ENCODE measurements at regions not wholly inside any gene's neighbourhood (a gene's known extent, or its start where the extent isn't known, plus 50 kb on each side); places are given as distances from the start of the nearest gene placed in this dataset.
"Not testable (repeated sequence)": the region's sequence is repeated elsewhere in the genome, so short reads cannot be mapped to it uniquely, and the experiment has no call there.

DNA sequence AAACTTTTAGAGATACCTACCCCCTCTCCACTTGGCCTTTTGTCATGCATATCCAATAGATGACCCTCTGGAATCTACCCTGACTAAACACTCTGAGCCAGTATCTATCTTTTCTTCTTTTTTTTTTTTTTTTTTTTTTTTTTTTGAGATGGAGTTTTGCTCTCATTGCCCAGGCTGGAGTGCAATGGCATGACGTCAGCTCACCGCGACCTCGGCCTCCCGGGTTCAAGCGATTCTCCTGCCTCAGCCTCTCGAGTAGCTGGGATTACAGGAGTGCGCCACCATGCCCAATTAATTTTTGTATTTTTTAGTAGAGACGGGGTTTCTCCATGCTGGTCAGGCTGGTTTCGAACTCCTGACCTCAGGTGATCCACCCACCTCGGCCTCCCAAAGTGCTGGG lies 50.8 kb upstream of the GRIN2B start:
- DNase-seq = not testable (repeated sequence)

DNA sequence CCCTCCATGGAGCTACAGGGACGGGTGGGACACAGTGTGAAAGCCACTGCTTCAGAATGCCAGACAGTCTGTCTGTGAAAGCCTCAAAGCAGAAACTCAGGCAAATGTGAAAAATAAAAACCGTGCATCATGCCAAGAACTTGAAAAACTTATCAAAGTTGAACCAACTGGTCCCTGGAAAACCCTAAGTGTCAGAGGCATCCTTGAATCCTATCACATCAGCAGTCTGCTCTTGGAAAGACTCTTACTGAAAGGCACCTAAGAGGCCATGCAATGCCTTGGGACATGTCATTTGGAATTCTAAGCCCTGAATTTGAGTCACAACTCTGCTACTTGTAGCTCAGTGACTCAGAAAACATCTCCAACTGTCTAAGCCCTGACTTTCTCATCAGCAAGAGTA lies 62.4 kb upstream of the GRIN2B start:
- DNase-seq = no peak

DNA sequence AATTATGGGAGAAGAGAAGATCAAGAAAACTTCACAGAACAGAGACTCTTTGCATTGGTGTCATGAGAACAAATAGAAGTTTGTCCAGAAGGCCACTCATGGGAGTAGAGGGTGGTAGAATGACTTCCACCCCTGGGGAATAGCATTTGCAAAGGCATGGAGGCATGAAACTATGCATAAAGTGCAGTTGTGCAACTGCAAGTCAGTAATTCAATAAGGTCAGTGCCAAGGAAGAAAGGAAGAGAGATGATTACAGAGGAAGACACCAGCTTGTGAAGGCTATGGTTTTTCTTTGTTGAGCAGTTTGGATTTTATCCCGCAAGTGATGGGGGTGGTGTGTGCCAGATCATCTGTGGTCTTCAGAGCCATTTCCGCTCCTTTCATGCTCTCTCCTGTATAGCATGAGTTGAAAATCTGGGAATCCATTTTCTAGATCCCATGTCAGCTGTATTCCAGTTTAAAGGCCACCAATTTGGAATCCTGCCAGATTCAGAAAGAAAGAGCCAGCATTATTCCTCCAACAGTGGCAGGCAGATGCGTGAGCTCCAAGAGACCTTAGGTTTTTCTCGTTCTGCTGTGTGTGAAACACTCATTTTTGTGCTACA lies 67.6 kb upstream of the GRIN2B start:
- no peak for DNase-seq

DNA sequence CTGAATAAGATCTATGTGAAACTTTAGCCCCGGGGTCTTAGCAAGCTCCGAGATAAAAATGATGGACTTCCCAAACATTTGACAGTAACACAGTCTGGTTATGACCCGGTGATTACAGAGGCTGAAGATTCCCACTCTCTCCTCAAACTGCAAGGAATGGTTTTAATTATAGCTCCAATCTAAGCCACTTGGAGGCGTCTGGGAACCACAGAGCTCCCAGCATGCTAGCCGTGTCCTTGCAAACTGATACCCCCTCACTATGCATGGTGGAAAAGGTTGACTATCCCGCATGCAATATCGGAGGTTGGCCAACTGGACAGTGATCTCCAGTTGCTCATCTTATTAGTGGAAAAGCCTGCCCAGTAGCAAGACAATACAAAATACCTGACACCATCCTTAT lies 76.5 kb upstream of the GRIN2B start:
- no peak for DNase-seq

DNA sequence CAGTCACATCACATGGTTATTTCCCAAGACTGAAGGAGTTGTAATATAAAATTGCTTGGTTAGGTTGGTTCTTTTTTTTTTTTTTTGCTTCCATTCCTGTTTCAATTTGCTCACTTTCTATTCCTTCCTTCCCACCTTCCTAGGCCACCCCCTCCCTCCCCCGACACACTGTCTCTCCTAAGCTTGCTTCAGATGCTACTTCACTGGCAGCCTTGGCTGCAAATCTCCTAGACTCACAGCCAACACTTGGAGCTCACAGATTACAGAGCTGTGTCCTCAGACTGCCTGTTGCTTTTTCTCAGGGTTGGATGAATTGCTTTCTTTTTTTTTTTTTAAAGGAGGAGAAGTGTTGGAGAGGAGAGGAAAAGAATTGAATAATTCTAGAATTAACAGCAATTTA lies 77.3 kb upstream of the GRIN2B start:
- no peak for DNase-seq

DNA sequence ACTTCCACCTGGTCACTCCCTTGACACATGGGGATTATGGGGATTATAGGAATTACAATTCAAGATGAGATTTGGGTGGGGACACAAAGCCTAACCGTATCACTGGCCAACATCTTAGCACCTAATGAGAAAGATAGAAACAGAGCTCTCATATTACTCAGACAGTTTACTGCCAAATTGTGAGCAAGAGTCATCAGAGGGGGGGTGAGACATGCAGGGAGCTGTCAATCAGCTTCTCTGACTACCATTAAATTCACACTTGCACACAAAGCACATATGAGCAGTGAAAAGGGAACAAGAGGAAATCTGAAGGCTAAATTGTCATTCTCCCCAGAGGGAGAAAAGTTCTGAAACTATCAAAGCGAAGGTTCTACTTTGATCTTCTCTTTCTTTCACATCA lies 78.1 kb upstream of the GRIN2B start:
- DNase-seq = no peak

DNA sequence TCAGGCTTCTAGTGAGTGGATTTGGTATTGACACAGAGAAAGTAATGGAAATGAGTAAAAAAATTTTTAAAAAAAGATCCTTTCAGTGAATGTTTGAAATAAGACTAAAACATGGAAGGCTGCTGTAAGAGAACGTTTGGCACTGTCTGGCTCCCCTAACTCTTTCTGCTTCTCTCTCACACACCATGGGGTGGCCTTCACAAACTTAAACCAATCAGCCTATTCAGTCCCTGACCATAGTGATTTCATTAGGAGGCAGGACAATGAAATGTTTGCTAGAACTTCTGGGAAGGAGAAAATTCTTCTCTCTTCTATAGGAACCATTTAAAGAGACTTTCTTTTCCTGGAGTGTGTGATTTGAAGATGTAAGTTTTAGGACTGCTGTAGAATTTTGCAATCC lies 84.2 kb upstream of the GRIN2B start:
- no peak for DNase-seq

DNA sequence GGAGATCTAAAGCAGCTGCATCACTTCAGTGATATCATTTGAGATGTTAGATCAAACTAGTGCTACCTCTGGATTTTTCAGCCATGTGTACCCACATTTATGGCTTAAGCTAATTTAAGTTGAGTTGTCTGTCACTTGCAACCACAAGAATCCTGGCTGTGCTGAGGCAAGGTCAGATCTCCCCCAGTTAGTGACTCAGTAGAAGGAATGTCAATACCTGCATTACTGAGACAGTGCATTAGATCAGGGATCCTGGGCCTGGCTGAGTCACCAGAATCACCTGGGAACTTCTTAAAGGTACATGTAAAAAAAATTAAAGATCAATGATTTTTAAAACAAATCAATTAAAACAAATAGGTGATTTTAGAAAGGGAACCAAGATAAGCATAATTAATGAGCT lies 84.6 kb upstream of the GRIN2B start:
- DNase-seq = no peak

DNA sequence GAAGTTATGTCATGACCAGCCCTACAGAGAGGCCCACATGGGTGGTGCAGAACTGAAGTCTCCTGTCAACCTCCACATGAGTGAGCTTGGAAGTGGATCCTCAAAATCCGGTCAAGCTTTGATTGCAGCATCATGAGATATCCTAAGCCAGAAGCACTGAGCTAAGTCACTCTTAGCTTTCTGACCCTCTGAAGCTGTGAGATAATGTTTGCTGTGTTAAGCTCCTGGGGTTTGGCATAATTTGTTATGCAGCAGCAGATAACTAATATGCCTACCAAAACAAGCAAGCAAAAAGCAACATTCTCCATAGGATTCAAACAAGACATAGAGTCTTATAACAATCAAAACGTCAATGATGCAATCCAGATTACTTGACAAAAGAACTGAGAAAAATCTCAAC lies 87.6 kb upstream of the GRIN2B start:
- DNase-seq = no peak

DNA sequence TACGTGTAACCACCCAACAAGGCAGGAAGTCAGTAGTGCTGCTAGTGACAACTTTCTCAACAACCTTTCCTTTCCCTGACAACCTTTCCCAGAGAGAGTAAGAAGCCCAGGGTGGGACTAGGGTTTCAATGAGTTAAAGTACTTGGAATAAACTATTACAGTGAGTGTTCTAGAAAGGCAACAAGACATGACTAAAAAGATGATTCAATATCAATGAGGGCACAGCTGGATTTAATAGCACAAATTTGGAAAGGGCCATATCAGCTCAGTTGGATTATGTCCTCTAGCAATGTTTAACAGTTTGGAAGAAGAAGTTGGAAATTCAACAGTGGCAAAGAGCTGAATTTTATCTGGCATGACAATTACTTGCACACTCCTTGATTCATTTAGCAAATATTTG lies 90.4 kb upstream of the GRIN2B start:
- DNase-seq = no peak

DNA sequence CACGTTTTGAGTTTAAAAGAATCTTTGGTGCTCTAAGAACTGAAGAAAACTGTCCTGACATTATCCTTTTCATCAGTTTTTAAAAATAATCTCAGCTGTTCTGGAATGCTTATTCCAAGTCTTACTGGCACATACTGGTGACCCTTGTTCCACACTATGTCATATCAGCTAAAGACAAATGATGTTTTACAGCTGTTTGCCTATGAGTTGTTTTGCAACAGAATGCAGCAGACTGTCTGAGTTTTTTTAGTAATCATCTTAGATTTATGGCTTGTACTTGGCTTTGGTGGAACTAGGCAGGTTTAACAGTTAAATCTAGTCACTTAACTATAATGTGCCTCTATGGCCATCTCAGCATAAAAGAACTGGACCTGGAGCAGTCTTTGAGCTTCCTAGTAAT lies 91.6 kb upstream of the GRIN2B start:
- DNase-seq = no peak

DNA sequence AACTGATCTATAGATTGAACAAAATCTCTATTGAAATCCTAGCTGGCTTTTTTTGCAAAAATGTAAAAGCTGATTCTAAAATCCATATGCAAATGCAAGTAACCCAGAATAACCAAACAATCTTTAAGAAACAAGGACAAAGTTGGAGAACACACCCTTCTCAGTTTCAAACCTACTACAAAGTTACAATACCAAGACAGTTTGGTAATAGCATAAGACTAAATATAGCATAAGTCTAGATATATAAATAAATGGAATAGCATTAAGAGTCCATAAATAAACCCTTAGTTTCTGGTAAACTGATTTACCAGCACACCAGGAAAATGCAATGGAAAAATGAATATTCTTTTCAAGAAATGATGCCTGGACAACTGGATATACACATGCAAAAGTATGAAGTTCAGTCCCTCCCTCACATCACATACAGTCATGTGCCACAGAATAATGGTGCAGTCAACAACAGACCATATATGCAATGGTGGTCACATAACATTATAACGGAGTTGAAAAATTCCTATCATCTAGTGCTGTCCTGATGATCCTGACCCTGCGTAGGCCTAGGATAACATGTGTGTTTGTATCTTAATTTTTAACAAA lies 94.5 kb upstream of the GRIN2B start:
- DNase-seq = no peak

DNA sequence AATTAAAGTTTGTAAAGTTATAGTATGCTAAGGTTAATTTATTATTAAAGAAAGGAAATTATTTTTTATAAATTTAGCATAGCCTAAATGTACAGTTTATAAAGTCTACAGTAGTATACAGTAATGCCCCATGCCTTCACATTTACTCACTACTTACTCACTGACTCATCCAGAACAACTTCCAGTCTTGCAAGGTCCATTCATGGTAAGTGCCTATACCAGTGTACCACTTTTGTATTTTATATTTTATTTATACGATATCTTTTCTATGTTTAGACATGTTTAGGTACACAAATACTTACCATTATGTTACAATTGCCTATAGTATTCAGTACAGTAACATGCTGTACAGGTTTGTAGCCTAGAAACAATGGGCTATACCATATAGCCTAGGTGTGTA lies 95.1 kb upstream of the GRIN2B start:
- no peak for DNase-seq

DNA sequence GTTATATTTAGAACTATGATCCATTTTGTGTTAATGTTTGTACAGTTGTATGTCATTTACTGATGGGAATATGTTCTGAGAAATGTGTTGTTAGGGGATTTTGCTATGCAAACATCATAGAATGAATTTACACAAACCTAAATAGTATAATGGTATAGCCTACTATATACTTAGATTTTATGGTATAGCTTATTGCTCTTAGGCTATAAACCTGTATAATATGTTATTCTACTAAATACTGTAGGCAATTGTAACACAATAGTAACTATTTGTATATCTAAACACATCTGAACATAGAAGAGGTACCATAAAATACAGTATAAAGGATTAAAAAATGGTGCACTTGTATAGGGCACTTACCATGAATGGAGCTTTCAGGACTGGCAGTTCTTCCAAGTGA lies 105.4 kb upstream of the GRIN2B start:
- no peak for DNase-seq

DNA sequence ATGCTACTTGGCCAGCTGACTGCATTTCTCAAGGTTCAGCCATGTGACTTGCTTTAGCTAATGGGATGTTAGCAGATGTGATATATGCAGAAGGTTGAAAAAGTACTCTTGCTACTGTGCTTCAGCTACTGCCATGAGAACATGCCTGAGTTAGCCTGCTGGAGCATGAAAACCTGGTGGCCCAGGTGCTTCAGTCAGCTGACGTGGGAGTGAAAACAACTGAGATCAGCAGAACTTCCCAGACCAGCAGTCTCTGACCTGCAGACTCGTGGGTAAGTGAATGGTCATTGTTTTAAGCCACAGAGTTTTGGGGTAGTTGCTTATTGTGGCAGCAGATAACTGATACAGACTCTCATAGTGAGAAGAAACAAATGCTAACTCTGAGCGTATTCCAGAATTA lies 118.6 kb upstream of the GRIN2B start:
- DNase-seq = no peak

DNA sequence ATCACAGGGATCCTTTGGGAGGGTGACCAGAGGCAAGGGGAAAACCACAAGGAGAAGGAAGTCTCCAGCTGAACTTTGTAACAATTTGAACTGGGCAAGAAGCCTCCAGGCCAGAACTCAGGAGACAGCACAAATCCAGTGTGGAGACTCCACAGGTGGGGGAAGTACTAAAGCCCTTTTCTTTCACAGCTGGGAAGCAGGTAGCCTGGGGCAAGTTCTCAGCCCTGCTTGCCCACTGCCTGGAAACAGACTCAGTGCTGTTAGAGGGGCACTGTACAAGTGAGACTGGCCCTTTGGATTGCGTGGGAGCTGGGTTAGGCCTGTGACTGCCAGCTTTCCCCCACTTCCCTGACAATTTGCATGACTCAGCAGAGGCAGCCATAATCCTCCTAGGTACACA lies 120.2 kb upstream of the GRIN2B start:
- DNase-seq = not testable (repeated sequence)

DNA sequence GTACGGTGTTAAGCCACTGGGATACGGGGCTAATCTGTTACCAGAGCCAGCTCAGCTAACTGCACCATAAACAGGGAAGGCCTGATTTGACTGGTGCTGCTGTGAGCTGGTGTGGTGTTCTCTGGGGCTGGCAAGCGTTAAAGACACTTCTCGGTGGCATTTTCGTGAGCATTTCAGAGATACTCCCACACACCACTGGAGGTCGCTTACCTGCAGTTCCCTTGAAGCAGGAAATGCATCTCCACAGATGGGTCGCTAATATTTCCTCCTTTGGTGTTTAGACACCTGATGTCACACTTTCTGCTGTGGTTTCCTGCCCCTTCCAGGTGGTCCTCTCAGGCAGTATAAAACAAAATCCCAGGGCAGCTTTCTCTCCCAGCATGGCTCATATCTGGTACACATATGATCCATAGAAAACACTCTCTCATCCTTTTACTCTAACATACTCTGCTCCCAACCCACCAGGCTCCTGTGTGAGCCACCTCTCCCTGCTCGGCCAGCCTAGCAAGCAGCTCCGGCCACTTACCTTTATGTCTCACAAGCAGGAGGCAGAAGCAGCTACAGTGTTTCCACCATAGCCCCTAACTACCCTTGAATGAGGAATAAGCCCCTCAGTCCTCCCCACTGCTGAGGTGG lies 129.9 kb upstream of the GRIN2B start:
- no peak for DNase-seq

DNA sequence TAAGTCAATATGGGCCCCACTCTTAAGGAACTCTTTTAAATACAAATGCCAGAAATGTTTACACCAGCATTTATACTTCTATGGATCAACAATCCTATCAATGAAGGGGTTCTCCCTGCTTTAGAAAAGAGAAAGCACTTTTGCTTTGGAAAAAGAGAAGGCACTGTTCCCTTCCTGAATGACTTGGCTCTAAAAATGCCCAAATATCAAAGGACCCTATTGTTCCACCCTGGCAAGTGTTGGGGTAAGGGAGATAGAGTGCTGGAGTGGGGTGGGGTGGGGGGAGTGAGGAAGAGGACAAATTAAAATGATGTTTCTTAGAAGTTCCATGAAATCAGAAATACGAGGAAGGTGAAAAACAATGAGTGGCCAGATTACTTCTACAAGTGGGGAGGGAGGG lies 131.6 kb upstream of the GRIN2B start:
- no peak for DNase-seq

DNA sequence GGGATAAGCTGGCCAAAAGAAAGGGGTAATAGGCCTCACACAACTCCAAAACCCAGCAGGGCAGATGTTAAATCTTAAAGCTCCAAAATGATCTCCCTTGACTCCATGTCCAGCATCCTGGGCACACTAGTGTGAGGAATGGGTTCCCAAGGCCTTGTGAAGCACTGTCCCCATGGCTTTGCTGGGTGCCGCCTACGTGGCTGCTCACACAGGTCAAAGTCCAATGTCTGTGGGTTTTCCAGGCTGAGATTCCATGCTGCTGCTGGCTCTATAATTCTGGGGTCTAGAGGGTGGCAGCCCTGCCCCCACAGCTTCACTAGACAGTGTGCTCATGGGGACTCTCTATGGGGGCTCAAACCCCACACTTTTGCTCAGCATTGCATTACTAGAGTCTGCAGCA lies 145.3 kb upstream of the GRIN2B start:
- DNase-seq = no peak

DNA sequence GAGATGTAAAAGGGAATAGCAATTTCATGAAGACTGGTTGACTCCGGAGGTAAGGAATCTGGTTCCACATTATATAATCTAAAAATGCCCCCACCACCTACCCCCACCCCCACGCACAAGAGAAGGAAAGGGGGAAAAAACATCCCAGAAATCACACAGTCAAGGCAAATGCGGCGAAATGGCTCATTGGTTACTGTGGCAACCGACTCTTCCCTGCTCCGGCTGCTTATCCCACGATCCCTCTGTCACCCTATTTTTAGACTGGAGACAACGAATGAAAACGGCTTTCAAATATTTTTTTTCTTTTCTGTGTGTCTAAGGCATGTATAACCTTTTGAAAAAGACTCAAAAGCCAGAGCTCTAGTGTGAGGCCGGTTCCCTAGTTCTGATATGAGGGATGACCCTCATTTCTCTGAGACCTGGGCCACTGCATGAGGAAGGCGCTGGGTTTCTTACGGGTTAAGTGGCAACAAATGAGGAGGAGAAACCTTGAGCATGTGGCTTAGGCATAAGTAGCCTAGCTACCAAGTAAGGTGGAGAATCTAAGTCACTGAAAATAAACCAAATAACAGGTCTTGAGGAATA lies 148.3 kb upstream of the GRIN2B start:
- no peak for DNase-seq

DNA sequence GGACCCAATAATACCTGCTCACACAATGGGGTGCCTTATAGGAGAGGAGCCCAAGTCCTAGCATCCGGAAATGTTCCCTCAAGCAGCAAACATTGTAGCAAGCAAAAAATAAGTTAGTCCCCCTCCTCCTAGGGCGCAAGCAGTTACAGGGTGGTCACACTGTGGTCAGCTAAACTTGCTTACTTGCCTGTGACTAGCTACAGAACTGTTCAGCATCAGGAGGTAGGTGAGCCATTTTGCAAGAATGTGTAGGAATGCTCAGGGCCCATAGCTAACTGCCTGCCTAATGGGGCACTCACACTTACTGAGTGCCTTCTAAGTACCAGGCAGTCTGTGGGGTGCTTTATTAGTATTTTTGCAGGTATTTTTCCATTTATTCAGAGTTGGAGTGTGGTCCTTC lies 154.6 kb upstream of the GRIN2B start:
- DNase-seq = no peak

DNA sequence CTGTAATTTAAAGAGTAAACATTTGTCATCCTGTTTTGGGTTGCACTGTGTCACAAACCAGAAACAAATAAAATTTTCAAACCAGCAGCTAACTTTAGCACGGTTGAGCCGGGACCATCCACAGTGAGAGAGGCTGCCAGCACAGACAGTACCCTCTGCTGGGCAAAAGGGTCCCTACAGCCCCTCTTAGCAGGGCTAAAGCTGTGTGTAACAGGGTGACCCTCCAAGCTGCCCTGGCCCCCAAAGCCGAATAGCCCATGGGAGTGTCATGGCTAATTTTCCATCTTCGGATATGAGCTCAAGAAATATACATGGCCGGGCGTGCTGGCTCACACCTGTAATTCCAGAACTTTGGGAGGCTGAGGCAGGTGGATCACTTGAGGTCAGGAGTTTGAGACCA lies 157.1 kb upstream of the GRIN2B start:
- DNase-seq = no peak

DNA sequence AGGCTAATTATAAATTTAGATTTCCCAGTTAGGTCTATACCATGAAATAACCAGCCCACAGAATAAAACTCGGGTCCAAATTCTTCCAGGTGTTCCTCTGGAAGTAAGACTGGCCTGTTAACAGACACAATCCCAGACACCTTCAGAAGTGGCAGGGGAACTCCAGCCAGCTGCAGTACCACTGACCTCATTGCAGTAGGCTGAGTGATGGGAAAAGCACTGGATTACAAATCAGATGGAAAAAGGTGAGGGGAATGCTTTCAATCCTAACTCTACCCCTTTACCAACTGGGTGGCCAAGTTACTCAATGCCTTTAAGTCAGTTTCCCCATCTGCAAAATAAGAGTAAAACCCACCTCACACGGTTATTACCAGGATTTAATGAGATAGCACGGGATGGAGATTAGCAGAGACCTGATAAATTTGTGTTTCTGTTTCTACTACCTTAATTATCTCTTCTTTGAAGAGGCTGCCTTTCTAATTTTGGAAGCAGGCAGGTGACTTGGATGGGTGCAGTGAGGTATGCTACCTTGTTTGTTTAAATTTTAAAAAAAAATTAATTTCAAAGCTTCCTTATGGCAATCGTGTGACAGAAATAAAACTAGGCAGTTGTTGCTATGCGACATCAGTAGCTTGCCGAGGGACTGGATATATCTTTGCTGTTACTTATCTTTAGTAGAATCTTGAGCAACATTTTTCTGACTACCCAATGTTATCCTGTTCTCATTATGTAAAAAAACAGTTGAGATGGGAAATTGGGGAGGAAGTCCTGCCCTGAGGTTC lies 167.3 kb upstream of the GRIN2B start:
- no peak for DNase-seq

DNA sequence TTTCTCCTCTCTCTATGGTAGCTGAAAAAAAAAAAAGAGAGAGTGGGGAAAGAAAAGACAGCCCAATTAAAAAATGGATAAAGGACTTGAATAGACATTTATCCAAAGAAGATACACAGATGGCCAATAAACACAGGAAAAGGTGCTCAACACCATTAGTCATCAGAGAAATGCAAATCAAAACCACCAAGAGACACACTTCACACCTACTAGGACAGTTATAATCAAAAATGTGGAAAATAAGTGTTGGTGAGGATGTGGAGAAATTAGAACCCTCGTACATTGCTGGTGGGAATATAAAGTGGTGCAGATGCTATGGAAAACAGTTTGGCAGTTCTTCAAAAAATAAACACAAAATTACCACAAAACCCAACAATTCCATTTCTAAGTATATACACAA lies 172.4 kb upstream of the GRIN2B start:
- DNase-seq = no peak

Data from stimulated activated CD4-positive, alpha-beta T cell treated with anti-CD3 and anti-CD28 coated beads, Interleukin-2, amount 100 ng/mL, for 48 hours (primary cell).